ENCODE measurements at regions not wholly inside any gene's neighbourhood (a gene's known extent, or its start where the extent isn't known, plus 50 kb on each side); places are given as distances from the start of the nearest gene placed in this dataset.

GRCh38 chr6:163971841-163972838 lies 557.6 kb downstream of the QKI start:
- TF ChIP-seq CEBPB (IDR thresholded peaks at IDR 0.05) (no peak), TCF12 (IDR thresholded peaks at IDR 0.05; ENCODE audit: low read depth) (no peak), TEAD4 (IDR thresholded peaks at IDR 0.05) (no peak), EP300 (IDR thresholded peaks at IDR 0.05; ENCODE audit: borderline replicate concordance) (no peak), RAD21 (IDR thresholded peaks at IDR 0.05; ENCODE audit: low read depth) (no peak), REST (IDR thresholded peaks at IDR 0.05; ENCODE audit: low read depth) (no peak)
